A549 (cell line): ENCODE measurements at regions not wholly inside any gene's neighbourhood (a gene's known extent, or its start where the extent isn't known, plus 50 kb on each side); places are given as distances from the start of the nearest gene placed in this dataset.

Experiments used
- ATAC-seq, 2 experiments: fragments of 200-7000 bp in 1 of 2; fragments of >200 bp in 1 of 2; cut with Nextera tagmentation in 1 of 2; cut with Tn5 transposase in 1 of 2; 3 replicates each; pipeline versions ENCODE4 v1.8.0 to v1.9.1; 2018 to 2020; ENCODE audit warnings: mild to moderate bottlenecking in 1 of 2, moderate library complexity in 1 of 2
- CTCF ChIA-PET: fragments of 300-600 bp; sonication (Branson Sonifier 250); formaldehyde crosslinking; extraction: SDS; loops from one replicate; lab custom pipeline; 2021; ENCODE audit warnings: antibody characterized with exemption, inconsistent platforms; lab: Yijun Ruan, JAX
- POLR2A ChIA-PET: fragments of 350-600 bp; formaldehyde crosslinking; extraction: SDS; loops from one replicate; lab custom pipeline; 2021; ENCODE audit warnings: antibody characterized with exemption, inconsistent platforms; lab: Yijun Ruan, JAX
- DNase-seq, 2 experiments: peaks; one replicate each; pipeline versions ENCODE4 v3.0.0 to v3.0.0-alpha.2; 2011 to 2016; ENCODE audit warnings: low read depth in 1 of 2, low spot score in 1 of 2
- FAIRE-seq: peaks from 2 replicates; lab custom pipeline; 2011; peaks lifted over from hg19 to GRCh38; lab: Jason Lieb, UNC
- H3K27ac ChIP-seq, 2 experiments: fragments of >200 bp; sonication (Bioruptor Twin); formaldehyde crosslinking; 3 replicates each; pipeline ENCODE4 v1.5.1; 2016 to 2017
- H3K4me1 ChIP-seq: fragments of >200 bp; sonication (Bioruptor Twin); formaldehyde crosslinking; 3 replicates; pipeline ENCODE4 v1.6.1; 2016
- H3K4me2 ChIP-seq: fragments of >200 bp; sonication (Bioruptor Twin); formaldehyde crosslinking; 3 replicates; pipeline ENCODE4 v1.6.1; 2016
- H3K4me3 ChIP-seq: fragments of >200 bp; sonication (Bioruptor Twin); formaldehyde crosslinking; 3 replicates; pipeline ENCODE4 v1.5.1; 2016
- H3K9me3 ChIP-seq: fragments of >200 bp; sonication (Bioruptor Twin); formaldehyde crosslinking; 3 replicates; pipeline ENCODE4 v1.6.1; 2016
- EHMT2 ChIP-seq: fragments of 200-600 bp; sonication (generic); IDR thresholded peaks from 2 replicates; pipeline ENCODE4 v1.6.1; 2016; ENCODE audit warnings: antibody characterized with exemption, low read depth, mild to moderate bottlenecking, moderate library complexity
- ESRRA ChIP-seq: fragments of 150-350 bp; IDR thresholded peaks from 2 replicates; pipeline ENCODE4 v1.6.1; 2014; ENCODE audit warnings: mild to moderate bottlenecking, low read length, borderline replicate concordance
- FOSB ChIP-seq: fragments of 250-450 bp; sonication (Bioruptor Pico); IDR thresholded peaks from 2 replicates; pipeline ENCODE4 v1.5.0; 2020; ENCODE audit warnings: mild to moderate bottlenecking, moderate library complexity
- FOXS1 ChIP-seq: fragments of 250-450 bp; sonication (Bioruptor Pico); IDR thresholded peaks from 2 replicates; pipeline ENCODE4 v1.5.0; 2020; ENCODE audit warnings: mild to moderate bottlenecking, moderate library complexity
- HES2 ChIP-seq: fragments of >200 bp; sonication (Bioruptor Twin); formaldehyde crosslinking; IDR thresholded peaks from 2 replicates; pipeline ENCODE4 v1.6.1; 2016
- HMGXB4 ChIP-seq: fragments of 250-450 bp; sonication (Bioruptor Pico); IDR thresholded peaks from 2 replicates; pipeline ENCODE4 v1.5.0; 2021; ENCODE audit warnings: mild to moderate bottlenecking, moderate library complexity, borderline replicate concordance
- HOXB13 ChIP-seq: fragments of 250-450 bp; sonication (Bioruptor Pico); IDR thresholded peaks from 2 replicates; pipeline ENCODE4 v1.5.0; 2020; ENCODE audit warnings: low read depth, mild to moderate bottlenecking, moderate library complexity
- JUN ChIP-seq, 2 experiments: fragments of >200 bp; sonication (Bioruptor Twin); formaldehyde crosslinking; IDR thresholded peaks; 2 replicates in 1 of 2; 3 replicates in 1 of 2; pipeline ENCODE4 v1.6.1; 2016 to 2017
- JUNB ChIP-seq: fragments of >200 bp; sonication (Bioruptor Twin); formaldehyde crosslinking; IDR thresholded peaks from 2 replicates; pipeline ENCODE4 v1.6.1; 2016
- KDM5A ChIP-seq: fragments of 200-600 bp; sonication (generic); IDR thresholded peaks from 2 replicates; pipeline ENCODE4 v1.6.1; 2016; ENCODE audit warnings: antibody characterized with exemption, mild to moderate bottlenecking
- MAZ ChIP-seq: fragments of 150-350 bp; IDR thresholded peaks from 2 replicates; pipeline ENCODE4 v1.6.1; 2014; ENCODE audit warnings: antibody characterized with exemption, low read depth, low read length, borderline replicate concordance
- NFE2L2 ChIP-seq: fragments of 150-350 bp; conservative IDR thresholded peaks from 2 replicates; pipeline ENCODE4 v1.6.1; 2014; ENCODE audit warnings: low read length
- PHF8 ChIP-seq: fragments of 200-600 bp; sonication (generic); IDR thresholded peaks from 2 replicates; pipeline ENCODE4 v1.6.1; 2016; ENCODE audit warnings: low read depth, mild to moderate bottlenecking, antibody characterized with exemption, moderate library complexity, borderline replicate concordance
- POLR2AphosphoS2 ChIP-seq: conservative IDR thresholded peaks from 2 replicates; pipeline ENCODE4 v1.6.1; 2012; ENCODE audit warnings: low read length, improper control_type of control experiment, inconsistent platforms
- RAD21 ChIP-seq, 2 experiments: fragments of >200 bp in 1 of 2; sonication (Bioruptor Twin) in 1 of 2; formaldehyde crosslinking in 1 of 2; IDR thresholded peaks in 1 of 2; conservative IDR thresholded peaks in 1 of 2; 2 replicates in 1 of 2; 3 replicates in 1 of 2; pipeline ENCODE4 v1.6.1; 2012 to 2018; ENCODE audit warnings: inconsistent platforms in 1 of 2
- ZC3H11A ChIP-seq: fragments of 450-650 bp; IDR thresholded peaks from 2 replicates; pipeline ENCODE4 v1.6.1; 2014; ENCODE audit warnings: antibody characterized with exemption, mild to moderate bottlenecking
- ZSCAN20 ChIP-seq: fragments of 250-450 bp; sonication (Bioruptor Pico); IDR thresholded peaks from 2 replicates; pipeline ENCODE4 v1.8.0; 2022; ENCODE audit warnings: mild to moderate bottlenecking, moderate library complexity
- WGBS: methylation state at CpG from one replicate; pipeline ENCODE4 v1.1.6; 2017; ENCODE audit errors: missing lambda C conversion rate; 5-methylcytosine and 5-hydroxymethylcytosine counted together
- TF ChIP-seq, protein P1 (sequence below): fragments of 150-350 bp; IDR thresholded peaks from 2 replicates; pipeline ENCODE4 v1.6.1; 2014; ENCODE audit warnings: low read depth, mild to moderate bottlenecking, low read length
- TF ChIP-seq, protein P2 (sequence below): fragments of 200-600 bp; sonication (generic); IDR thresholded peaks from 2 replicates; pipeline ENCODE4 v1.6.1; 2016; ENCODE audit warnings: antibody characterized with exemption, mild to moderate bottlenecking, moderate library complexity

DNA sequence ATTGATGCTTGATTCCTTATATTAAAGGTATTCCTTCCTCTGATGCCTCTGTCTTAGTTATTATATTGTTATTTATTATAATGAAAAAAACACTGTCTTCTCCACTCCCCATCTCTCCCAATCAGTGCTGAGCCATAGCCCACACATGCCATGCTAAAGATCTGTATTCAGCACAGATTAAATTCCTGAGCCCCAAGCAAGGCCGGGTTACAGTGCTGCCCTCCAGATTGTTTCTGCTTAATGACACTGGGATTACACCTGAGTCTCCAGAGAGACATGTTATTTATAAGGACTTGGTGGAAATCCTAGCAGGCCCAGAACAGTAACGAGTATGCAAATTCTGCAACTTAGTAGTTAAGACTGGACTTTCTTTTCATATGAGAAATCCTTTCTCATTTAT is 305.9 kb upstream of the UMPS start:
- no peaks in the 10 kb centered on the region for H3K9me3 ChIP-seq
- no peak overlapping the region for H3K27ac ChIP-seq
- H3K4me2 ChIP-seq: no peak overlapping the region
- ChIA-PET POLR2A (no interaction called here), CTCF (interaction anchor here (1.2 kb wide), 1 partner anchor 73 kb away, joined by 3 read pairs; no protein-coding TSS in a partner anchor)
- no peak for ATAC-seq
- WGBS: 12% methylated on average over 2 of the region's 2 CpGs
- DNase-seq: no peak
- H3K4me3 ChIP-seq: no peak overlapping the region
- no peak for FAIRE-seq
- peaks cover 7% of the 10 kb centered on the region; the same call in 2 of the 3 replicates for H3K4me1 ChIP-seq
- TF ChIP-seq MAZ (no peak), FOSB (no peak), HOXB13 (no peak), PHF8 (no peak), ESRRA (no peak), POLR2AphosphoS2 (no peak), HES2 (no peak), KDM5A (no peak)

DNA sequence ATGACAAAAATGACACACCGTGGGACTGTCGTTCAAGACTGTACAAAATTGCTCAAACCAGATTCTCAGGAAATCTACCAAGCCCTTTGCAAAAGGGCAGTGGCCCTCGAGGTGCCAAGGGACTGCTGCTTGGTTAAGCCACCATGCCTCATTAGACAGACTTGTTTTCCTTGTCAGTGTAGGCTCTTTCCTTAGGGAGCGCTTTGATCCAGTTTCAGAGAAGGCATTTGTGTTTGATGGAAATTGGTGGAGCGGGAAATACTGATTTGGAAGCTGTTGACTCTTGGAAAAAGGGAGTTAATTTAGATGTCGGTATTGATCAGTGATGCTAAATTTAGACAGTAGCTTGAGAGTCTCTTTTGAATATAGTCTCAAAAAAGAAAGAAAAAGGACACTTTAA is 304.3 kb upstream of the UMPS start:
- no peak for ATAC-seq
- CTCF ChIA-PET: interaction anchor here (1.3 kb wide), 1 partner anchor 16 kb away, joined by 3 read pairs; no protein-coding TSS in a partner anchor
- no peak overlapping the region for H3K4me3 ChIP-seq
- DNase-seq: no peak
- H3K27ac ChIP-seq: no peak overlapping the region
- H3K9me3 ChIP-seq: no peaks in the 10 kb centered on the region
- TF ChIP-seq FOXS1 (CRISPR knock-in tag) (no peak), ZC3H11A (no peak), JUN (IDR thresholded peaks at IDR 0.05) (no peak), ZSCAN20 (CRISPR knock-in tag) (no peak), JUNB (no peak)
- TF ChIP-seq, protein P1, sequence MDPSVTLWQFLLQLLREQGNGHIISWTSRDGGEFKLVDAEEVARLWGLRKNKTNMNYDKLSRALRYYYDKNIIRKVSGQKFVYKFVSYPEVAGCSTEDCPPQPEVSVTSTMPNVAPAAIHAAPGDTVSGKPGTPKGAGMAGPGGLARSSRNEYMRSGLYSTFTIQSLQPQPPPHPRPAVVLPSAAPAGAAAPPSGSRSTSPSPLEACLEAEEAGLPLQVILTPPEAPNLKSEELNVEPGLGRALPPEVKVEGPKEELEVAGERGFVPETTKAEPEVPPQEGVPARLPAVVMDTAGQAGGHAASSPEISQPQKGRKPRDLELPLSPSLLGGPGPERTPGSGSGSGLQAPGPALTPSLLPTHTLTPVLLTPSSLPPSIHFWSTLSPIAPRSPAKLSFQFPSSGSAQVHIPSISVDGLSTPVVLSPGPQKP: no peak
- no peak overlapping the region for H3K4me2 ChIP-seq
- peaks cover 7% of the 10 kb centered on the region; the same call in 2 of the 3 replicates for H3K4me1 ChIP-seq
- 40% methylated on average over 6 of the region's 6 CpGs for WGBS
- POLR2A ChIA-PET: no interaction called here
- FAIRE-seq: no peak

- no peaks in the 10 kb centered on the region for H3K9me3 ChIP-seq
- H3K27ac ChIP-seq: no peak overlapping the region
- DNase-seq (no peak), FAIRE-seq (no peak), ATAC-seq (no peak)
- H3K4me1 ChIP-seq: peaks cover 7% of the 10 kb centered on the region; the same call in 2 of the 3 replicates
- TF ChIP-seq ESRRA (no peak), RAD21 (conservative IDR thresholded peaks at IDR 0.05 in 1 of 2, IDR thresholded peaks at IDR 0.05 in 1 of 2) (no peak), NFE2L2 (no peak), ZSCAN20 (CRISPR knock-in tag) (no peak), HOXB13 (no peak), HMGXB4 (CRISPR knock-in tag) (no peak), EHMT2 (no peak)
- TF ChIP-seq, protein P2, sequence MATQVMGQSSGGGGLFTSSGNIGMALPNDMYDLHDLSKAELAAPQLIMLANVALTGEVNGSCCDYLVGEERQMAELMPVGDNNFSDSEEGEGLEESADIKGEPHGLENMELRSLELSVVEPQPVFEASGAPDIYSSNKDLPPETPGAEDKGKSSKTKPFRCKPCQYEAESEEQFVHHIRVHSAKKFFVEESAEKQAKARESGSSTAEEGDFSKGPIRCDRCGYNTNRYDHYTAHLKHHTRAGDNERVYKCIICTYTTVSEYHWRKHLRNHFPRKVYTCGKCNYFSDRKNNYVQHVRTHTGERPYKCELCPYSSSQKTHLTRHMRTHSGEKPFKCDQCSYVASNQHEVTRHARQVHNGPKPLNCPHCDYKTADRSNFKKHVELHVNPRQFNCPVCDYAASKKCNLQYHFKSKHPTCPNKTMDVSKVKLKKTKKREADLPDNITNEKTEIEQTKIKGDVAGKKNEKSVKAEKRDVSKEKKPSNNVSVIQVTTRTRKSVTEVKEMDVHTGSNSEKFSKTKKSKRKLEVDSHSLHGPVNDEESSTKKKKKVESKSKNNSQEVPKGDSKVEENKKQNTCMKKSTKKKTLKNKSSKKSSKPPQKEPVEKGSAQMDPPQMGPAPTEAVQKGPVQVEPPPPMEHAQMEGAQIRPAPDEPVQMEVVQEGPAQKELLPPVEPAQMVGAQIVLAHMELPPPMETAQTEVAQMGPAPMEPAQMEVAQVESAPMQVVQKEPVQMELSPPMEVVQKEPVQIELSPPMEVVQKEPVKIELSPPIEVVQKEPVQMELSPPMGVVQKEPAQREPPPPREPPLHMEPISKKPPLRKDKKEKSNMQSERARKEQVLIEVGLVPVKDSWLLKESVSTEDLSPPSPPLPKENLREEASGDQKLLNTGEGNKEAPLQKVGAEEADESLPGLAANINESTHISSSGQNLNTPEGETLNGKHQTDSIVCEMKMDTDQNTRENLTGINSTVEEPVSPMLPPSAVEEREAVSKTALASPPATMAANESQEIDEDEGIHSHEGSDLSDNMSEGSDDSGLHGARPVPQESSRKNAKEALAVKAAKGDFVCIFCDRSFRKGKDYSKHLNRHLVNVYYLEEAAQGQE: no peak
- peak overlapping the region; percentile 16; the same call in 1 of the 3 replicates for H3K4me2 ChIP-seq
- H3K4me3 ChIP-seq: no peak overlapping the region
- ChIA-PET POLR2A (no interaction called here), CTCF (interaction anchor here (1.0 to 1.7 kb wide), 5 partner anchors 10 to 131 kb away, joined by 3 to 12 read pairs (median 4); no protein-coding TSS in a partner anchor)
Observed at GRCh38 chr3:124428372-124429128, 301.7 kb upstream of the UMPS start.
